ENCODE measurements at regions not wholly inside any gene's neighbourhood (a gene's known extent, or its start where the extent isn't known, plus 50 kb on each side); places are given as distances from the start of the nearest gene placed in this dataset.
A peak's percentile ranks its signal among the peaks of the same experiment; 100 is the strongest.

DNA sequence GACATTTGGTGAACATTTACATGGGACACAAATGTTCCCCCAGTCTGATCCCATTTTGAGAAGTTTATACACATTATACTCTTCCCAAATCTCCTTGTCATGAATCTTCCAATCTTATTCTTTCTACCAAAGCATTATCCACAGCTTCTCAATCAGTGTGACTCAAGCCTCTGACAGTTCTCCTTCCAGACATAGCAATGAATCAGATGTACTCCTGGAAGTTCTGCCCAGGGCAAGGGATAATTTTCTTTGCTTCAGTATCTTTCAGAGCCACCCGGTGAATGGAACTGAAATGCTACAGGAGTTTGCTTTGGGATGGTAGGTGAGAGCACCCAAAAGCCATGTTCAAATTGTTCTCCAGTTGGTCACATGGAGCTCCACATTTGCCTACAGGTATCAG, 145.5 kb downstream of the ANXA5 start:
- H3K9ac ChIP-seq (ENCODE audit: low read length in 3 of 3), result no peak overlapping the region
- no peaks in the 10 kb centered on the region for H3K9me3 ChIP-seq (ENCODE audit: control insufficient read depth in 2 of 3, insufficient read depth in 1 of 3, low read length in 3 of 3)
- DNase-seq (no peak), FAIRE-seq (no peak)
- no peaks in the 10 kb centered on the region for H3K36me3 ChIP-seq (ENCODE audit: control insufficient read depth in 2 of 3, insufficient read depth in 3 of 3, low read length in 3 of 3)
- H3K4me3 ChIP-seq (ENCODE audit: low read length in 3 of 3), result no peak overlapping the region
- H3K4me1 ChIP-seq (ENCODE audit: control insufficient read depth in 2 of 3, insufficient read depth in 2 of 3, low read depth in 1 of 3, low read length in 3 of 3), result no peaks in the 10 kb centered on the region
- intact Hi-C loops (cut with DNase I), result no loop called here
- H3K27ac ChIP-seq (ENCODE audit: low read depth in 2 of 2, low read length in 2 of 2), result no peak overlapping the region
- H3K27me3 ChIP-seq (ENCODE audit: control insufficient read depth, insufficient read depth, low read length), result no peaks in the 10 kb centered on the region
- TF ChIP-seq, protein P1, sequence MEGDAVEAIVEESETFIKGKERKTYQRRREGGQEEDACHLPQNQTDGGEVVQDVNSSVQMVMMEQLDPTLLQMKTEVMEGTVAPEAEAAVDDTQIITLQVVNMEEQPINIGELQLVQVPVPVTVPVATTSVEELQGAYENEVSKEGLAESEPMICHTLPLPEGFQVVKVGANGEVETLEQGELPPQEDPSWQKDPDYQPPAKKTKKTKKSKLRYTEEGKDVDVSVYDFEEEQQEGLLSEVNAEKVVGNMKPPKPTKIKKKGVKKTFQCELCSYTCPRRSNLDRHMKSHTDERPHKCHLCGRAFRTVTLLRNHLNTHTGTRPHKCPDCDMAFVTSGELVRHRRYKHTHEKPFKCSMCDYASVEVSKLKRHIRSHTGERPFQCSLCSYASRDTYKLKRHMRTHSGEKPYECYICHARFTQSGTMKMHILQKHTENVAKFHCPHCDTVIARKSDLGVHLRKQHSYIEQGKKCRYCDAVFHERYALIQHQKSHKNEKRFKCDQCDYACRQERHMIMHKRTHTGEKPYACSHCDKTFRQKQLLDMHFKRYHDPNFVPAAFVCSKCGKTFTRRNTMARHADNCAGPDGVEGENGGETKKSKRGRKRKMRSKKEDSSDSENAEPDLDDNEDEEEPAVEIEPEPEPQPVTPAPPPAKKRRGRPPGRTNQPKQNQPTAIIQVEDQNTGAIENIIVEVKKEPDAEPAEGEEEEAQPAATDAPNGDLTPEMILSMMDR (IDR thresholded peaks at IDR 0.05; ENCODE audit: borderline replicate concordance, extremely low read depth, insufficient read depth), result no peak

- H3K36me3 ChIP-seq (ENCODE audit: control insufficient read depth in 2 of 3, insufficient read depth in 3 of 3, low read length in 3 of 3), result no peaks in the 10 kb centered on the region
- DNase-seq (no peak), FAIRE-seq (no peak)
- no peaks in the 10 kb centered on the region for H3K4me1 ChIP-seq (ENCODE audit: control insufficient read depth in 2 of 3, insufficient read depth in 2 of 3, low read depth in 1 of 3, low read length in 3 of 3)
- H3K27ac ChIP-seq (ENCODE audit: low read depth in 2 of 2, low read length in 2 of 2), result no peak overlapping the region
- H3K9ac ChIP-seq (ENCODE audit: low read length in 3 of 3), result no peak overlapping the region
- H3K9me3 ChIP-seq (ENCODE audit: control insufficient read depth in 2 of 3, insufficient read depth in 1 of 3, low read length in 3 of 3), result no peaks in the 10 kb centered on the region
- TF ChIP-seq, protein P1 (IDR thresholded peaks at IDR 0.05; ENCODE audit: borderline replicate concordance, extremely low read depth, insufficient read depth), result no peak
- H3K4me3 ChIP-seq (ENCODE audit: low read length in 3 of 3), result no peak overlapping the region
- H3K27me3 ChIP-seq (ENCODE audit: control insufficient read depth, insufficient read depth, low read length), result no peaks in the 10 kb centered on the region
- intact Hi-C loops (cut with DNase I), result no loop called here
These were observed 155.1 kb downstream of the ANXA5 start for GRCh38 chr4:121541696-121542095.

DNA sequence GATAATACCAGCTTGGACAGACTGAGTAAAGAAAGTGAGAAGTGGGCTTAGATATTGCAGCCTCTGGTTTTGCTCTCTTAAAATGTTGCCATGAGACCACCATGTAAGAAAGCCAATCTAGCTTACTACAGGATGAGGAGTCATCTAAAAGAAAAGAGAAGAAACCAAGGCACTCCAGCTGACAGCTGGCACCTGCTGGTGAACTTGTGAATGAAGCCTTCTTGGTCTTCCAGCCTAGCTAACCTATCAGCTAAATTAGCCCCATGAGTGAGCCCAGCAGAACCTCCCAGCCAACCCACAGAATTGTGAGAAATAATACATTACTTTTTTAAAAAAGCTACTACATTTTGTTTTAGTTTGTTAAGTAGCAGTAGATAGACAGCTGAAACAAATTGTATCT, 154.5 kb upstream of the QRFPR start:
- TF ChIP-seq, protein P1 (IDR thresholded peaks at IDR 0.05; ENCODE audit: borderline replicate concordance, extremely low read depth, insufficient read depth), result no peak
- Histone ChIP-seq H3K4me3 (ENCODE audit: low read length in 3 of 3) (no peak overlapping the region), H3K27me3 (ENCODE audit: control insufficient read depth, insufficient read depth, low read length) (no peaks in the 10 kb centered on the region), H3K9ac (ENCODE audit: low read length in 3 of 3) (no peak overlapping the region), H3K9me3 (ENCODE audit: control insufficient read depth in 2 of 3, insufficient read depth in 1 of 3, low read length in 3 of 3) (no peaks in the 10 kb centered on the region), H3K4me1 (ENCODE audit: control insufficient read depth in 2 of 3, insufficient read depth in 2 of 3, low read depth in 1 of 3, low read length in 3 of 3) (no peaks in the 10 kb centered on the region), H3K27ac (ENCODE audit: low read depth in 2 of 2, low read length in 2 of 2) (no peak overlapping the region), H3K36me3 (ENCODE audit: control insufficient read depth in 2 of 3, insufficient read depth in 3 of 3, low read length in 3 of 3) (no peaks in the 10 kb centered on the region)
- DNase-seq (no peak), FAIRE-seq (no peak)
- intact Hi-C loops (cut with DNase I), result no loop called here

DNA sequence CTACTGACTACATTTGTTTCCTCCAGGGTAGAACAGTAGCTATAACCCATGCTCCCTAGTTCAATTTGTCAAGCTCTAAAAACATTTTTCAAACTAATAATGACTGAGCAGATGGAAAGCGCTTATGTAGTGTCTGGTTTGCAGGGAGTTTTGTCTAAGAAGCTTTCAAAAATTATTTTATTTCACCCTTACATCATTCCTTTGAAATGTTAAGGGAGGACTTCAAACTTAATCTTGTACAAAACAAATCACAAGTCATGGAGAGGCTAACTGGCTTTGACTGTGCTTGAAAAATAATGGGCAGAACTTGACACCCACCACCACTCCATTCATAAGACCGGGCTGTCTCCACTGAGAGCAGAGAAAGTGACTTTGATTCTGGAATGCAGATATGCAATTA, 153.4 kb upstream of the QRFPR start:
- H3K4me3 ChIP-seq (ENCODE audit: low read length in 3 of 3), result no peak overlapping the region
- TF ChIP-seq, protein P1 (IDR thresholded peaks at IDR 0.05; ENCODE audit: borderline replicate concordance, extremely low read depth, insufficient read depth), result no peak
- no peak overlapping the region for H3K27ac ChIP-seq (ENCODE audit: low read depth in 2 of 2, low read length in 2 of 2)
- FAIRE-seq (no peak), DNase-seq (peak in 1 of 5 donors; percentile 2)
- no peaks in the 10 kb centered on the region for H3K27me3 ChIP-seq (ENCODE audit: control insufficient read depth, insufficient read depth, low read length)
- no peaks in the 10 kb centered on the region for H3K36me3 ChIP-seq (ENCODE audit: control insufficient read depth in 2 of 3, insufficient read depth in 3 of 3, low read length in 3 of 3)
- H3K9ac ChIP-seq (ENCODE audit: low read length in 3 of 3), result no peak overlapping the region
- intact Hi-C loops (cut with DNase I), result no loop called here
- no peaks in the 10 kb centered on the region for H3K9me3 ChIP-seq (ENCODE audit: control insufficient read depth in 2 of 3, insufficient read depth in 1 of 3, low read length in 3 of 3)
- no peaks in the 10 kb centered on the region for H3K4me1 ChIP-seq (ENCODE audit: control insufficient read depth in 2 of 3, insufficient read depth in 2 of 3, low read depth in 1 of 3, low read length in 3 of 3)

Measured in kidney (tissue), 13 donors.